H9 (cell line): ENCODE measurements at regions not wholly inside any gene's neighbourhood (a gene's known extent, or its start where the extent isn't known, plus 50 kb on each side); places are given as distances from the start of the nearest gene placed in this dataset.

ENCODE experiments used
- DNase-seq: peaks from one replicate; pipeline ENCODE4 v3.0.0-alpha.2; 2017
- H2AFZ ChIP-seq: one replicate; pipeline ENCODE4 v1.6.1; 2013; ENCODE audit warnings: mild to moderate bottlenecking, low read length, control low read depth, moderate library complexity
- H2AK5ac ChIP-seq: 2 replicates; pipeline ENCODE4 v1.6.1; 2013; ENCODE audit warnings: low read length, control low read depth, mixed read lengths; ENCODE audit not compliant: insufficient read length
- H2BK120ac ChIP-seq: one replicate; pipeline ENCODE4 v1.6.1; 2013; ENCODE audit warnings: low read depth, mild to moderate bottlenecking, low read length, control low read depth, inconsistent platforms; ENCODE audit not compliant: poor library complexity, severe bottlenecking
- H2BK12ac ChIP-seq: 2 replicates; pipeline ENCODE4 v1.6.1; 2013; ENCODE audit warnings: low read length, control low read depth, mixed read lengths, low read depth; ENCODE audit not compliant: insufficient read length
- H2BK15ac ChIP-seq: 2 replicates; pipeline ENCODE4 v1.6.1; 2013; ENCODE audit warnings: low read depth, low read length, control low read depth
- H2BK20ac ChIP-seq: one replicate; pipeline ENCODE4 v1.6.1; 2013; ENCODE audit warnings: low read depth, mild to moderate bottlenecking, low read length, control low read depth, inconsistent platforms; ENCODE audit not compliant: poor library complexity, severe bottlenecking
- H2BK5ac ChIP-seq: 2 replicates; pipeline ENCODE4 v1.6.1; 2013; ENCODE audit warnings: low read length, control low read depth, mixed read lengths; ENCODE audit not compliant: insufficient read length
- H3K14ac ChIP-seq: 2 replicates; pipeline ENCODE4 v1.6.1; 2013; ENCODE audit warnings: low read length, control low read depth; ENCODE audit not compliant: insufficient read depth
- H3K18ac ChIP-seq: 2 replicates; pipeline ENCODE4 v1.6.1; 2013; ENCODE audit warnings: low read depth, mild to moderate bottlenecking, mixed read lengths, low read length, control low read depth; ENCODE audit not compliant: insufficient read length
- H3K23ac ChIP-seq: 2 replicates; pipeline ENCODE4 v1.6.1; 2013; ENCODE audit warnings: low read length, control low read depth, mixed read lengths, low read depth; ENCODE audit not compliant: insufficient read length
- H3K23me2 ChIP-seq: 2 replicates; pipeline ENCODE4 v1.6.1; 2013; ENCODE audit warnings: low read depth, mild to moderate bottlenecking, mixed read lengths, low read length, control low read depth; ENCODE audit not compliant: insufficient read length, poor library complexity, severe bottlenecking
- H3K27ac ChIP-seq: 2 replicates; pipeline ENCODE4 v1.5.1; 2013; ENCODE audit warnings: low read length, control low read depth, mixed read lengths, low read depth; ENCODE audit not compliant: insufficient read length
- H3K27me3 ChIP-seq: 2 replicates; pipeline ENCODE4 v1.6.1; 2013; ENCODE audit warnings: low read length, control low read depth, inconsistent platforms; ENCODE audit not compliant: insufficient read depth
- H3K4ac ChIP-seq: 2 replicates; pipeline ENCODE4 v1.6.1; 2013; ENCODE audit warnings: low read depth, mild to moderate bottlenecking, control low read depth, inconsistent platforms, low read length, moderate library complexity
- H3K4me1 ChIP-seq: 2 replicates; pipeline ENCODE4 v1.6.1; 2013; ENCODE audit warnings: low read length, control low read depth, inconsistent platforms; ENCODE audit not compliant: insufficient read depth
- H3K4me2 ChIP-seq: 2 replicates; pipeline ENCODE4 v1.6.1; 2013; ENCODE audit warnings: low read length, control low read depth, mixed read lengths; ENCODE audit not compliant: insufficient read length, insufficient read depth
- H3K56ac ChIP-seq: 2 replicates; pipeline ENCODE4 v1.6.1; 2013; ENCODE audit warnings: low read depth, mild to moderate bottlenecking, mixed read lengths, low read length, control low read depth; ENCODE audit not compliant: insufficient read length
- H3K79me1 ChIP-seq: 2 replicates; pipeline ENCODE4 v1.6.1; 2013; ENCODE audit warnings: low read depth, mild to moderate bottlenecking, moderate library complexity, low read length, control low read depth, inconsistent platforms; ENCODE audit not compliant: insufficient read depth, poor library complexity, severe bottlenecking
- H3K79me2 ChIP-seq: 2 replicates; pipeline ENCODE4 v1.6.1; 2013; ENCODE audit warnings: low read length, control low read depth, inconsistent platforms; ENCODE audit not compliant: insufficient read depth
- H3K9ac ChIP-seq: 2 replicates; pipeline ENCODE4 v1.6.1; 2013; ENCODE audit warnings: low read length, control low read depth, mixed read lengths; ENCODE audit not compliant: insufficient read length; ENCODE audit errors: extremely low read depth
- H3K9me3 ChIP-seq: one replicate; pipeline ENCODE4 v1.6.1; 2013; ENCODE audit warnings: low read depth, low read length, inconsistent platforms; ENCODE audit not compliant: control insufficient read depth
- H3T11ph ChIP-seq: one replicate; pipeline ENCODE4 v1.6.1; 2013; ENCODE audit warnings: mild to moderate bottlenecking, low read length, control low read depth, inconsistent platforms
- H4K20me1 ChIP-seq: one replicate; pipeline ENCODE4 v1.6.1; 2013; ENCODE audit not compliant: control insufficient read depth, insufficient read length, insufficient read depth
- H4K5ac ChIP-seq: 2 replicates; pipeline ENCODE4 v1.6.1; 2013; ENCODE audit warnings: low read depth, mild to moderate bottlenecking, mixed read lengths, low read length, control low read depth; ENCODE audit not compliant: insufficient read length
- H4K8ac ChIP-seq: replicated peaks from 2 replicates; pipeline ENCODE4 v1.6.1; 2013; ENCODE audit warnings: low read length, control low read depth, mixed read lengths, low read depth; ENCODE audit not compliant: insufficient read length
- H4K91ac ChIP-seq: 2 replicates; pipeline ENCODE4 v1.6.1; 2013; ENCODE audit warnings: low read depth, mild to moderate bottlenecking, moderate library complexity, mixed read lengths, low read length, control low read depth; ENCODE audit not compliant: insufficient read length
- H3K27ac Mint-ChIP-seq, 3 experiments: 2 replicates in 2 of 3; 3 replicates in 1 of 3; pipeline ENCODE4 v1.8.0; 2020 to 2021; ENCODE audit warnings: mixed read lengths in 3 of 3, mild to moderate bottlenecking in 1 of 3, moderate library complexity in 1 of 3
- H3K27me3 Mint-ChIP-seq: 2 replicates; pipeline ENCODE4 v1.8.0; 2021; ENCODE audit warnings: low read depth, mild to moderate bottlenecking, moderate library complexity, mixed read lengths
- H3K36me3 Mint-ChIP-seq, 3 experiments: 2 replicates in 2 of 3; 3 replicates in 1 of 3; pipeline ENCODE4 v1.8.0; 2020 to 2021; ENCODE audit warnings: low read depth in 3 of 3, mixed read lengths in 3 of 3; ENCODE audit not compliant: insufficient read depth in 1 of 3
- H3K4me1 Mint-ChIP-seq, 2 experiments: 2 replicates each; pipeline ENCODE4 v1.8.0; 2020; ENCODE audit warnings: mixed read lengths in 2 of 2
- H3K4me3 Mint-ChIP-seq, 2 experiments: 2 replicates in 1 of 2; 3 replicates in 1 of 2; pipeline ENCODE4 v1.8.0; 2020 to 2021; ENCODE audit warnings: mild to moderate bottlenecking in 2 of 2, mixed read lengths in 2 of 2, moderate library complexity in 1 of 2
- H3K9me3 Mint-ChIP-seq, 2 experiments: 2 replicates in 1 of 2; 3 replicates in 1 of 2; pipeline ENCODE4 v1.8.0; 2020; ENCODE audit warnings: mild to moderate bottlenecking in 2 of 2, mixed read lengths in 2 of 2, moderate library complexity in 1 of 2
- CTCF ChIP-seq: fragments of 200-600 bp; sonication (generic); conservative IDR thresholded peaks from 3 replicates; pipeline ENCODE4 v1.8.0; 2021; ENCODE audit warnings: antibody characterized with exemption, mild to moderate bottlenecking
- WGBS: extraction: QIAGEN DNeasy Blood & Tissue Kit; methylation state at CpG from one replicate; pipeline ENCODE4 v1.1.7; 2013; ENCODE audit warnings: missing lambda C conversion rate, low lambda C conversion rate, mixed read lengths; ENCODE audit not compliant: insufficient read length; ENCODE audit errors: extremely low coverage; 5-methylcytosine and 5-hydroxymethylcytosine counted together

DNA sequence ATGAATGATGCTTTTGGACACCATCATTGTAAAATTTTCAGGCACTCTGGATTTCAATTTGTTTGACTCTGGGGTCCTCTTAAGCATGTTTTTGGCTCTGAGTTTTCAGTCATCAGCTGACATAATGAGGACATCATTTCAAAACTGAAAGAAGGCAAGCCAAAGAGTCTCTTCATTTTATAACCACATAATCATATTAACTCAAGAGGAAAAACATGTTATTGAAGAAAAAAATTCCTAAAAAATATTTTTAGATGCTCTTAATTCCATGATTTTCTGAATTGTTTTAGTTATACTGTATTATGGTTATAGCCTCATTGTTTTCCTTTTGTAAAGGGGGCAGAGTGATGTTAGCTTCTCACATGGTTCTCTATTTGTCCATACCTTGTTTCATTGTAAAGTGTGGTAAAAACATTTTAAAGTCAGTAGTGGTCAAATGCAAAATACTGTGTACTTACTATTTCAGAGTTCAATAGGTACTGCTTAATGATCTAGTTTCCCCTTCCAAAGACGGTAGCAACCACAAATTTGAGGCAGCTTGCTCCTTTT, 472.1 kb downstream of the DMRT2 start:
- no peak overlapping the region for H2BK20ac ChIP-seq
- Mint-ChIP-seq H3K4me1 (no peaks in the 10 kb centered on the region), H3K27me3 (no peaks in the 10 kb centered on the region; the same call in 1 of the 2 replicates), H3K36me3 (no peaks in the 10 kb centered on the region), H3K27ac (no peak overlapping the region), H3K4me3 (no peak overlapping the region), H3K9me3 (peaks cover 8 to 62% of the 10 kb centered on the region in 2 experiments)
- H3K56ac ChIP-seq = no peak overlapping the region
- H4K20me1 ChIP-seq = no peaks in the 10 kb centered on the region
- no peaks in the 10 kb centered on the region for H3K23me2 ChIP-seq
- peaks cover 7% of the 10 kb centered on the region for H3K9me3 ChIP-seq
- H4K5ac ChIP-seq = no peak overlapping the region
- no peak overlapping the region for H2AFZ ChIP-seq
- no peak for TF ChIP-seq CTCF
- H3T11ph ChIP-seq = no peak overlapping the region
- WGBS = no CpG with 5 or more reads among the region's 1 CpG
- H3K9ac ChIP-seq = no peak overlapping the region
- no peak overlapping the region for H3K27ac ChIP-seq
- H3K4me1 ChIP-seq = no peaks in the 10 kb centered on the region
- H2BK5ac ChIP-seq = no peak overlapping the region
- no peak for DNase-seq
- no peak overlapping the region for H2BK15ac ChIP-seq
- no peak overlapping the region for H4K8ac ChIP-seq
- no peak overlapping the region for H4K91ac ChIP-seq
- no peak overlapping the region for H3K4me2 ChIP-seq
- H3K27me3 ChIP-seq = no peaks in the 10 kb centered on the region
- H3K4ac ChIP-seq = no peak overlapping the region
- no peaks in the 10 kb centered on the region for H3K79me2 ChIP-seq
- no peak overlapping the region for H2BK12ac ChIP-seq
- H3K23ac ChIP-seq = no peak overlapping the region
- no peak overlapping the region for H2AK5ac ChIP-seq
- no peak overlapping the region for H3K18ac ChIP-seq
- no peaks in the 10 kb centered on the region for H3K79me1 ChIP-seq
- no peak overlapping the region for H2BK120ac ChIP-seq
- no peak overlapping the region for H3K14ac ChIP-seq
